Thyroid gland (tissue), 4 donors: ENCODE measurements at regions not wholly inside any gene's neighbourhood (a gene's known extent, or its start where the extent isn't known, plus 50 kb on each side); places are given as distances from the start of the nearest gene placed in this dataset.

Source experiments
- POLR2A ChIP-seq, 2 donors: fragments of 450-650 bp; IDR thresholded peaks; one replicate each; pipeline ENCODE4 v1.6.1; 2017; ENCODE audit warnings: antibody characterized with exemption in 2 of 2, mild to moderate bottlenecking in 2 of 2, moderate library complexity in 1 of 2
- TF ChIP-seq, protein P1 (sequence below), 6 experiments: fragments of 200-600 bp in 3 of 6; fragments of 450-650 bp in 3 of 6; sonication (generic) in 3 of 6; IDR thresholded peaks; one replicate each; pipeline ENCODE4 v1.5.1; 2016 to 2019; ENCODE audit warnings: antibody characterized with exemption in 6 of 6, mild to moderate bottlenecking in 2 of 6, inconsistent platforms in 1 of 6, moderate library complexity in 1 of 6

GRCh38 chr19:28532765-28533341, 680.1 kb downstream of the UQCRFS1 start:
- TF ChIP-seq, protein P1, sequence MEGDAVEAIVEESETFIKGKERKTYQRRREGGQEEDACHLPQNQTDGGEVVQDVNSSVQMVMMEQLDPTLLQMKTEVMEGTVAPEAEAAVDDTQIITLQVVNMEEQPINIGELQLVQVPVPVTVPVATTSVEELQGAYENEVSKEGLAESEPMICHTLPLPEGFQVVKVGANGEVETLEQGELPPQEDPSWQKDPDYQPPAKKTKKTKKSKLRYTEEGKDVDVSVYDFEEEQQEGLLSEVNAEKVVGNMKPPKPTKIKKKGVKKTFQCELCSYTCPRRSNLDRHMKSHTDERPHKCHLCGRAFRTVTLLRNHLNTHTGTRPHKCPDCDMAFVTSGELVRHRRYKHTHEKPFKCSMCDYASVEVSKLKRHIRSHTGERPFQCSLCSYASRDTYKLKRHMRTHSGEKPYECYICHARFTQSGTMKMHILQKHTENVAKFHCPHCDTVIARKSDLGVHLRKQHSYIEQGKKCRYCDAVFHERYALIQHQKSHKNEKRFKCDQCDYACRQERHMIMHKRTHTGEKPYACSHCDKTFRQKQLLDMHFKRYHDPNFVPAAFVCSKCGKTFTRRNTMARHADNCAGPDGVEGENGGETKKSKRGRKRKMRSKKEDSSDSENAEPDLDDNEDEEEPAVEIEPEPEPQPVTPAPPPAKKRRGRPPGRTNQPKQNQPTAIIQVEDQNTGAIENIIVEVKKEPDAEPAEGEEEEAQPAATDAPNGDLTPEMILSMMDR (IDR thresholded peaks at IDR 0.05), result no peak
- no peak for TF ChIP-seq POLR2A (IDR thresholded peaks at IDR 0.05)
